IMR-90 (cell line): ENCODE measurements at regions not wholly inside any gene's neighbourhood (a gene's known extent, or its start where the extent isn't known, plus 50 kb on each side); places are given as distances from the start of the nearest gene placed in this dataset.

Experiments used
- ATAC-seq: fragments of 200-7000 bp; cut with Tn5 transposase; 2 replicates; pipeline ENCODE4 v1.9.1; 2020; ENCODE audit warnings: low read depth, mild to moderate bottlenecking, moderate library complexity
- BruUV-seq: library from RNA; stranded (reverse); fragments of 400-500 nt; replicated peaks from 2 replicates; lab custom pipeline; 2021; lab: Mats Ljungman, UMichigan
- CTCF ChIA-PET: fragments of 300-600 bp; formaldehyde crosslinking; extraction: SDS; loops from one replicate; lab custom pipeline; 2021; ENCODE audit warnings: antibody characterized with exemption; lab: Yijun Ruan, JAX
- POLR2A ChIA-PET: fragments of 300-600 bp; sonication (Branson Sonifier 250); formaldehyde crosslinking; loops from one replicate; lab custom pipeline; 2022; ENCODE audit warnings: antibody characterized with exemption; ENCODE audit not compliant: unreplicated experiment; lab: Charles Lee
- DNase-seq: peaks from one replicate; pipeline ENCODE4 v3.0.0; 2013
- H2AFZ ChIP-seq: replicated peaks from 2 replicates; pipeline ENCODE3; 2013; ENCODE audit warnings: low read length, mild to moderate bottlenecking; ENCODE audit not compliant: poor library complexity
- H2AK5ac ChIP-seq: 2 replicates; pipeline ENCODE4 v1.6.1; 2013; ENCODE audit warnings: low read depth, low read length, inconsistent platforms
- H2AK9ac ChIP-seq: replicated peaks from 2 replicates; pipeline ENCODE3; 2013; ENCODE audit warnings: mild to moderate bottlenecking, low read depth, low read length, moderate library complexity; ENCODE audit not compliant: poor library complexity
- H2BK120ac ChIP-seq: 2 replicates; pipeline ENCODE4 v1.6.1; 2013; ENCODE audit warnings: low read depth, low read length, inconsistent platforms
- H2BK15ac ChIP-seq: 3 replicates; pipeline ENCODE4 v1.6.1; 2013; ENCODE audit warnings: low read depth, low read length, inconsistent platforms
- H2BK20ac ChIP-seq: 2 replicates; pipeline ENCODE4 v1.6.1; 2013; ENCODE audit warnings: low read depth, mild to moderate bottlenecking, inconsistent platforms, low read length, moderate library complexity
- H2BK5ac ChIP-seq: 2 replicates; pipeline ENCODE4 v1.6.1; 2013; ENCODE audit warnings: mild to moderate bottlenecking, low read depth, low read length, inconsistent platforms; ENCODE audit not compliant: poor library complexity, severe bottlenecking
- H3K14ac ChIP-seq: replicated peaks from 2 replicates; pipeline ENCODE4 v1.6.1; 2013; ENCODE audit warnings: low read depth, low read length, inconsistent platforms
- H3K18ac ChIP-seq: 2 replicates; pipeline ENCODE4 v1.6.1; 2013; ENCODE audit warnings: low read depth, low read length, control low read depth
- H3K23ac ChIP-seq: 2 replicates; pipeline ENCODE4 v1.6.1; 2013; ENCODE audit warnings: low read depth, low read length, inconsistent platforms
- H3K27ac ChIP-seq: 2 replicates; pipeline ENCODE4 v1.5.1; 2013; ENCODE audit warnings: mild to moderate bottlenecking, control low read depth, low read length; ENCODE audit not compliant: insufficient read depth
- H3K27me3 ChIP-seq: 2 replicates; pipeline ENCODE4 v1.6.1; 2013; ENCODE audit warnings: low read length; ENCODE audit not compliant: control insufficient read depth, insufficient read depth
- H3K36me3 ChIP-seq: 2 replicates; pipeline ENCODE4 v1.6.1; 2013; ENCODE audit warnings: low read length, mixed read lengths; ENCODE audit not compliant: control insufficient read depth, insufficient read depth
- H3K4ac ChIP-seq: 2 replicates; pipeline ENCODE4 v1.6.1; 2013; ENCODE audit warnings: low read depth, low read length, inconsistent platforms
- H3K4me1 ChIP-seq: 2 replicates; pipeline ENCODE4 v1.6.1; 2013; ENCODE audit warnings: low read length, mixed read lengths; ENCODE audit not compliant: control insufficient read depth, insufficient read depth
- H3K4me2 ChIP-seq: 2 replicates; pipeline ENCODE4 v1.6.1; 2013; ENCODE audit warnings: low read depth, mild to moderate bottlenecking, control low read depth, low read length, moderate library complexity
- H3K4me3 ChIP-seq: 2 replicates; pipeline ENCODE4 v1.5.1; 2013; ENCODE audit warnings: low read depth, mild to moderate bottlenecking, control low read depth, low read length, moderate library complexity; ENCODE audit not compliant: insufficient read depth
- H3K56ac ChIP-seq: 2 replicates; pipeline ENCODE4 v1.6.1; 2013; ENCODE audit warnings: low read length, inconsistent platforms; ENCODE audit not compliant: insufficient read depth; ENCODE audit errors: extremely low read depth
- H3K79me1 ChIP-seq, 2 experiments: 2 replicates each; pipeline ENCODE4 v1.6.1; 2013; ENCODE audit warnings: low read length in 2 of 2, inconsistent platforms in 1 of 2, low read depth in 1 of 2
- H3K9ac ChIP-seq: 2 replicates; pipeline ENCODE4 v1.6.1; 2013; ENCODE audit warnings: low read depth, low read length, control low read depth
- H3K9me1 ChIP-seq: 2 replicates; pipeline ENCODE4 v1.6.1; 2013; ENCODE audit warnings: low read length, inconsistent platforms; ENCODE audit not compliant: insufficient read depth
- H3K9me3 ChIP-seq: 2 replicates; pipeline ENCODE4 v1.6.1; 2013; ENCODE audit warnings: low read length; ENCODE audit not compliant: control insufficient read depth, insufficient read depth
- H4K20me1 ChIP-seq: 2 replicates; pipeline ENCODE4 v1.6.1; 2013; ENCODE audit warnings: low read length, inconsistent platforms; ENCODE audit not compliant: insufficient read depth
- H4K5ac ChIP-seq: 2 replicates; pipeline ENCODE4 v1.6.1; 2013; ENCODE audit warnings: mild to moderate bottlenecking, low read depth, low read length, control low read depth
- H4K8ac ChIP-seq, 2 experiments: 2 replicates each; pipeline ENCODE4 v1.6.1; 2013; ENCODE audit warnings: low read depth in 2 of 2, low read length in 2 of 2, control low read depth in 1 of 2, inconsistent platforms in 1 of 2
- H4K91ac ChIP-seq: 2 replicates; pipeline ENCODE4 v1.6.1; 2013; ENCODE audit warnings: low read depth, low read length, inconsistent platforms; ENCODE audit not compliant: insufficient read depth
- BHLHE40 ChIP-seq: fragments of 150-350 bp; IDR thresholded peaks from 2 replicates; pipeline ENCODE4 v1.6.1; 2016; ENCODE audit warnings: mild to moderate bottlenecking, low read depth, low read length
- CEBPB ChIP-seq: IDR thresholded peaks from 2 replicates; pipeline ENCODE4 v1.6.1; 2012; ENCODE audit warnings: low read depth, low read length, improper control_type of control experiment
- CHD1 ChIP-seq: IDR thresholded peaks from 2 replicates; pipeline ENCODE4 v1.6.1; 2012; ENCODE audit warnings: low read depth, low read length, improper control_type of control experiment
- CTCF ChIP-seq: conservative IDR thresholded peaks from 2 replicates; pipeline ENCODE4 v1.5.1; 2012; ENCODE audit warnings: mild to moderate bottlenecking, low read depth, low read length, improper control_type of control experiment
- FOS ChIP-seq: fragments of 150-350 bp; IDR thresholded peaks from 2 replicates; pipeline ENCODE4 v1.6.1; 2016; ENCODE audit warnings: low read depth, low read length
- MAFK ChIP-seq: IDR thresholded peaks from 2 replicates; pipeline ENCODE4 v1.6.1; 2012; ENCODE audit warnings: low read depth, low read length, improper control_type of control experiment
- MAZ ChIP-seq: IDR thresholded peaks from 2 replicates; pipeline ENCODE4 v1.6.1; 2012; ENCODE audit warnings: low read depth, mild to moderate bottlenecking, low read length, improper control_type of control experiment, moderate library complexity, borderline replicate concordance
- MXI1 ChIP-seq: IDR thresholded peaks from 2 replicates; pipeline ENCODE4 v1.6.1; 2012; ENCODE audit warnings: low read depth, mild to moderate bottlenecking, low read length, moderate library complexity, borderline replicate concordance
- NFE2L2 ChIP-seq: fragments of 150-350 bp; IDR thresholded peaks from 2 replicates; pipeline ENCODE4 v1.6.1; 2016; ENCODE audit warnings: low read depth, mild to moderate bottlenecking, low read length
- POLR2A ChIP-seq: IDR thresholded peaks from 2 replicates; pipeline ENCODE4 v1.6.1; 2012; ENCODE audit warnings: mild to moderate bottlenecking, low read depth, low read length
- RAD21 ChIP-seq: IDR thresholded peaks from 2 replicates; pipeline ENCODE4 v1.6.1; 2012; ENCODE audit warnings: low read length, improper control_type of control experiment
- RCOR1 ChIP-seq: IDR thresholded peaks from 2 replicates; pipeline ENCODE4 v1.6.1; 2012; ENCODE audit warnings: mild to moderate bottlenecking, low read length, improper control_type of control experiment; ENCODE audit not compliant: insufficient replicate concordance
- RFX5 ChIP-seq: IDR thresholded peaks from 2 replicates; pipeline ENCODE4 v1.8.0; 2012; ENCODE audit warnings: low read depth, mild to moderate bottlenecking, low read length, moderate library complexity
- SMC3 ChIP-seq: fragments of 150-350 bp; IDR thresholded peaks from 2 replicates; pipeline ENCODE4 v1.6.1; 2016; ENCODE audit warnings: low read depth, mild to moderate bottlenecking, antibody characterized with exemption, low read length, moderate library complexity
- USF2 ChIP-seq: fragments of 150-350 bp; IDR thresholded peaks from 2 replicates; pipeline ENCODE4 v1.6.1; 2017; ENCODE audit warnings: mild to moderate bottlenecking, antibody characterized with exemption, low read length, low read depth
- WGBS, 2 experiments: methylation state at CpG; one replicate each; pipeline versions ENCODE4 v1.1.5 to v1.1.7; 2013; ENCODE audit warnings: missing lambda C conversion rate in 2 of 2; ENCODE audit not compliant: insufficient read length in 1 of 2; ENCODE audit errors: extremely low coverage in 2 of 2; 5-methylcytosine and 5-hydroxymethylcytosine counted together
- dilution Hi-C: fragments of 300-500 bp; cut with HindIII; formaldehyde crosslinking; loops from one replicate; pipeline ENCODE4 v1.14.3; 2018; ENCODE audit warnings: low sequenced_read_pairs; ENCODE audit not compliant: unreplicated experiment
- in situ Hi-C: fragments of 300-500 bp; cut with MboI; formaldehyde crosslinking; loops from 3 replicates; pipeline ENCODE4 v1.14.3; 2019; ENCODE audit warnings: low sequenced_read_pairs, inconsistent platforms, mixed read lengths
- intact Hi-C: fragments of 100-400 bp; cut with micrococcal nuclease; formaldehyde crosslinking; loops from 2 replicates; pipeline ENCODE4 v1.10.0; 2022
- TF ChIP-seq, protein P1 (sequence below): fragments of 150-350 bp; IDR thresholded peaks from 2 replicates; pipeline ENCODE4 v1.6.1; 2016; ENCODE audit warnings: low read depth, mild to moderate bottlenecking, low read length, moderate library complexity, borderline replicate concordance

GRCh38 chr22:26822313-26822712 is 164.9 kb downstream of the MIAT start:
- H2BK5ac ChIP-seq, result no peak overlapping the region
- no peaks in the 10 kb centered on the region for H4K20me1 ChIP-seq
- in situ Hi-C loops (no loop called here), intact Hi-C loops (no loop called here), dilution Hi-C loops (no loop called here)
- no peak overlapping the region for H3K14ac ChIP-seq
- no peak overlapping the region for H2BK20ac ChIP-seq
- no peak overlapping the region for H2AFZ ChIP-seq
- H3K27me3 ChIP-seq, result peaks cover 21% of the 10 kb centered on the region
- H3K23ac ChIP-seq, result no peak overlapping the region
- ChIA-PET CTCF (no interaction called here), POLR2A (no interaction called here)
- no peak for DNase-seq
- no peak overlapping the region for H3K56ac ChIP-seq
- H3K4ac ChIP-seq, result no peak overlapping the region
- no peaks in the 10 kb centered on the region for H3K4me1 ChIP-seq
- H4K5ac ChIP-seq, result no peak overlapping the region
- no peaks in the 10 kb centered on the region for H3K79me1 ChIP-seq
- H2BK120ac ChIP-seq, result no peak overlapping the region
- no peak overlapping the region for H4K8ac ChIP-seq
- no peak overlapping the region for H3K9ac ChIP-seq
- H2BK15ac ChIP-seq, result no peak overlapping the region
- no peak for TF ChIP-seq RFX5
- TF ChIP-seq SMC3, result no peak
- TF ChIP-seq RAD21, result no peak
- TF ChIP-seq BHLHE40, result no peak
- no peak for TF ChIP-seq NFE2L2
- TF ChIP-seq, protein P1, sequence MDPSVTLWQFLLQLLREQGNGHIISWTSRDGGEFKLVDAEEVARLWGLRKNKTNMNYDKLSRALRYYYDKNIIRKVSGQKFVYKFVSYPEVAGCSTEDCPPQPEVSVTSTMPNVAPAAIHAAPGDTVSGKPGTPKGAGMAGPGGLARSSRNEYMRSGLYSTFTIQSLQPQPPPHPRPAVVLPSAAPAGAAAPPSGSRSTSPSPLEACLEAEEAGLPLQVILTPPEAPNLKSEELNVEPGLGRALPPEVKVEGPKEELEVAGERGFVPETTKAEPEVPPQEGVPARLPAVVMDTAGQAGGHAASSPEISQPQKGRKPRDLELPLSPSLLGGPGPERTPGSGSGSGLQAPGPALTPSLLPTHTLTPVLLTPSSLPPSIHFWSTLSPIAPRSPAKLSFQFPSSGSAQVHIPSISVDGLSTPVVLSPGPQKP, result no peak
- TF ChIP-seq MAFK, result no peak
- TF ChIP-seq CTCF, result no peak
- TF ChIP-seq CHD1, result no peak
- TF ChIP-seq FOS, result no peak
- no peak for TF ChIP-seq POLR2A
- TF ChIP-seq MAZ, result no peak
- no peak for TF ChIP-seq USF2
- TF ChIP-seq RCOR1, result no peak
- TF ChIP-seq CEBPB, result no peak
- no peak for TF ChIP-seq MXI1
- H2AK5ac ChIP-seq, result no peak overlapping the region
- H4K91ac ChIP-seq, result no peak overlapping the region
- H3K9me3 ChIP-seq, result peaks cover 14% of the 10 kb centered on the region
- 0 out of 2 replicates have a peak, but pooled peaks cover 2% of the 10 kb centered on the region for H3K9me1 ChIP-seq
- no peak overlapping the region for H3K4me2 ChIP-seq
- no TSS peak for BruUV-seq
- 17% methylated on average over 1 of the region's 2 CpGs; no CpG with 5 or more reads in 1 of the 2 experiments for WGBS, 2 experiments
- ATAC-seq, result no peak
- no peak overlapping the region for H2AK9ac ChIP-seq
- no peak overlapping the region for H3K18ac ChIP-seq
- no peak overlapping the region for H3K27ac ChIP-seq
- H3K4me3 ChIP-seq, result no peak overlapping the region
- no peaks in the 10 kb centered on the region for H3K36me3 ChIP-seq
